DND-41 (cell line): ENCODE measurements at regions not wholly inside any gene's neighbourhood (a gene's known extent, or its start where the extent isn't known, plus 50 kb on each side); places are given as distances from the start of the nearest gene placed in this dataset.
"Not testable (repeated sequence)": the region's sequence is repeated elsewhere in the genome, so short reads cannot be mapped to it uniquely, and the experiment has no call there.

Experiments
- ATAC-seq: fragments of 200-7000 bp; cut with Tn5 transposase; 3 replicates; pipeline ENCODE4 v1.9.1; 2021; ENCODE audit warnings: low read depth; ENCODE audit not compliant: insufficient read depth
- DNase-seq: peaks from one replicate; pipeline ENCODE4 v3.0.0-alpha.2; 2020
- H2AFZ ChIP-seq: 2 replicates; pipeline ENCODE4 v1.6.0; 2012; ENCODE audit warnings: low read depth, low read length
- H3K27ac ChIP-seq: 2 replicates; pipeline ENCODE4 v1.5.1; 2012; ENCODE audit warnings: low read length, inconsistent platforms
- H3K27me3 ChIP-seq: fragments of 200-600 bp; sonication (generic); 2 replicates; pipeline ENCODE4 v1.6.0; 2012; ENCODE audit warnings: low read length, mild to moderate bottlenecking, inconsistent platforms; ENCODE audit not compliant: insufficient read depth, poor library complexity
- H3K36me3 ChIP-seq: 2 replicates; pipeline ENCODE4 v1.5.1; 2012; ENCODE audit warnings: low read length, inconsistent platforms; ENCODE audit not compliant: insufficient read depth
- H3K4me1 ChIP-seq: 2 replicates; pipeline ENCODE4 v1.5.1; 2012; ENCODE audit warnings: mild to moderate bottlenecking, low read length; ENCODE audit not compliant: insufficient read depth
- H3K4me2 ChIP-seq: 2 replicates; pipeline ENCODE4 v1.6.0; 2012; ENCODE audit warnings: mild to moderate bottlenecking, moderate library complexity, low read length, inconsistent platforms; ENCODE audit not compliant: insufficient read depth
- H3K4me3 ChIP-seq, 2 experiments: fragments of 200-600 bp in 1 of 2; shearing (Covaris generic) in 1 of 2; 2 replicates each; pipeline ENCODE4 v1.5.1; 2012 to 2016; ENCODE audit warnings: inconsistent platforms in 2 of 2, low read length in 2 of 2, mild to moderate bottlenecking in 2 of 2, low read depth in 1 of 2, moderate library complexity in 1 of 2
- H3K79me2 ChIP-seq: 2 replicates; pipeline ENCODE4 v1.6.0; 2012; ENCODE audit warnings: low read length, inconsistent platforms; ENCODE audit not compliant: insufficient read depth
- H3K9ac ChIP-seq: 2 replicates; pipeline ENCODE4 v1.6.0; 2012; ENCODE audit warnings: low read depth, mild to moderate bottlenecking, inconsistent platforms, low read length, moderate library complexity
- H3K9me3 ChIP-seq: 2 replicates; pipeline ENCODE4 v1.5.1; 2012; ENCODE audit warnings: low read length, moderate library complexity, mild to moderate bottlenecking, inconsistent platforms; ENCODE audit not compliant: insufficient read depth, severe bottlenecking
- H4K20me1 ChIP-seq: 2 replicates; pipeline ENCODE4 v1.6.0; 2012; ENCODE audit warnings: low read length; ENCODE audit not compliant: insufficient read depth
- CTCF ChIP-seq: IDR thresholded peaks from 2 replicates; pipeline ENCODE4 v1.5.1; 2012; ENCODE audit warnings: borderline replicate concordance, low read length, moderate library complexity, mild to moderate bottlenecking; ENCODE audit not compliant: poor library complexity, severe bottlenecking; ENCODE audit errors: extremely low read depth
- EZH2 ChIP-seq: IDR thresholded peaks from 3 replicates; pipeline ENCODE4 v1.6.1; 2012; ENCODE audit warnings: borderline replicate concordance, low read depth, mild to moderate bottlenecking, moderate library complexity, low read length, inconsistent platforms; ENCODE audit not compliant: severe bottlenecking

GRCh38 chr2:149763358-149763757, 175.8 kb upstream of the MMADHC start:
- Histone ChIP-seq H3K9ac (no peak overlapping the region), H3K4me1 (no peaks in the 10 kb centered on the region), H3K9me3 (no peaks in the 10 kb centered on the region), H3K4me2 (no peak overlapping the region), H3K79me2 (no peaks in the 10 kb centered on the region), H3K4me3 (no peak overlapping the region), H2AFZ (no peak overlapping the region), H4K20me1 (no peaks in the 10 kb centered on the region), H3K27ac (no peak overlapping the region), H3K27me3 (no peaks in the 10 kb centered on the region), H3K36me3 (no peaks in the 10 kb centered on the region)
- TF ChIP-seq EZH2 (no peak), CTCF (no peak)
- ATAC-seq = no peak
- DNase-seq = no peak

GRCh38 chr2:149761611-149762010, 174.0 kb upstream of the MMADHC start:
- Histone ChIP-seq H3K27me3 (no peaks in the 10 kb centered on the region), H3K9ac (no peak overlapping the region), H3K79me2 (no peaks in the 10 kb centered on the region), H2AFZ (no peak overlapping the region), H3K27ac (no peak overlapping the region), H3K36me3 (no peaks in the 10 kb centered on the region), H3K4me2 (no peak overlapping the region), H3K4me3 (no peak overlapping the region), H3K4me1 (no peaks in the 10 kb centered on the region), H3K9me3 (no peaks in the 10 kb centered on the region), H4K20me1 (no peaks in the 10 kb centered on the region)
- no peak for DNase-seq
- TF ChIP-seq CTCF (no peak), EZH2 (no peak)
- no peak for ATAC-seq

- H2AFZ ChIP-seq, H3K4me3 ChIP-seq, H3K4me2 ChIP-seq, H3K4me1 ChIP-seq, ATAC-seq, H3K79me2 ChIP-seq, H3K36me3 ChIP-seq, H4K20me1 ChIP-seq, H3K27me3 ChIP-seq, H3K9ac ChIP-seq, H3K9me3 ChIP-seq, H3K27ac ChIP-seq, DNase-seq: not testable (repeated sequence)
Observed at GRCh38 chr2:149759382-149759781, 171.8 kb upstream of the MMADHC start.

GRCh38 chr2:149754722-149755121, 167.1 kb upstream of the MMADHC start:
- not testable (repeated sequence) for DNase-seq, H3K36me3 ChIP-seq, H3K27me3 ChIP-seq, H3K79me2 ChIP-seq, H3K9ac ChIP-seq, H3K4me1 ChIP-seq, H3K4me2 ChIP-seq, ATAC-seq, H3K4me3 ChIP-seq, H3K9me3 ChIP-seq, H3K27ac ChIP-seq, H2AFZ ChIP-seq, H4K20me1 ChIP-seq

- no peaks in the 10 kb centered on the region for H3K27me3 ChIP-seq
- no peaks in the 10 kb centered on the region for H4K20me1 ChIP-seq
- H2AFZ ChIP-seq = no peak overlapping the region
- TF ChIP-seq EZH2 (no peak), CTCF (no peak)
- ATAC-seq = no peak
- no peak overlapping the region for H3K27ac ChIP-seq
- no peak overlapping the region for H3K9ac ChIP-seq
- no peak overlapping the region for H3K4me2 ChIP-seq
- H3K4me3 ChIP-seq = no peak overlapping the region
- H3K4me1 ChIP-seq = no peaks in the 10 kb centered on the region
- no peaks in the 10 kb centered on the region for H3K36me3 ChIP-seq
- H3K79me2 ChIP-seq = no peaks in the 10 kb centered on the region
- H3K9me3 ChIP-seq = no peaks in the 10 kb centered on the region
- no peak for DNase-seq
Observed at GRCh38 chr2:149747456-149747855, 159.9 kb upstream of the MMADHC start.
